ENCODE measurements at regions not wholly inside any gene's neighbourhood (a gene's known extent, or its start where the extent isn't known, plus 50 kb on each side); places are given as distances from the start of the nearest gene placed in this dataset.

- H3K23ac ChIP-seq (ENCODE audit: low read depth, low read length, poor library complexity) = no peak overlapping the region
- H3K4me3 ChIP-seq (ENCODE audit: low read length in 2 of 2) = no peak overlapping the region
- H2BK12ac ChIP-seq (ENCODE audit: low read length) = no peak overlapping the region
- H3K27ac ChIP-seq (replicated peaks; ENCODE audit: low read length) = no peak overlapping the region
- H2BK5ac ChIP-seq (ENCODE audit: low read length) = no peak overlapping the region
- no peak overlapping the region for H3K4me2 ChIP-seq (ENCODE audit: insufficient read depth, low read length, poor library complexity, severe bottlenecking)
- H4K91ac ChIP-seq (ENCODE audit: low read depth, low read length, poor library complexity) = no peak overlapping the region
- H3K14ac ChIP-seq (ENCODE audit: low read length) = no peak overlapping the region
- H3K27me3 ChIP-seq (ENCODE audit: control insufficient read depth in 3 of 3, insufficient read depth in 3 of 3, low read depth in 1 of 3, low read length in 3 of 3) = no peaks in the 10 kb centered on the region
- no peak overlapping the region for H2AK5ac ChIP-seq (ENCODE audit: low read depth, low read length)
- H3K9ac ChIP-seq (ENCODE audit: low read depth, low read length, poor library complexity) = no peak overlapping the region
- H2AFZ ChIP-seq (ENCODE audit: low read length) = no peak overlapping the region
- DNase-seq (ENCODE audit: low spot score) = no peak
- H3K18ac ChIP-seq (ENCODE audit: low read length) = no peak overlapping the region
- no peak overlapping the region for H2BK15ac ChIP-seq (ENCODE audit: low read length)
- no peak overlapping the region for H4K8ac ChIP-seq (ENCODE audit: low read depth, low read length)
- H3K4me1 ChIP-seq (ENCODE audit: control insufficient read depth in 2 of 2, insufficient read depth in 1 of 2, low read depth in 1 of 2, low read length in 2 of 2) = no peaks in the 10 kb centered on the region
- no peaks in the 10 kb centered on the region for H3K36me3 ChIP-seq (replicated peaks in 1 of 2; ENCODE audit: control insufficient read depth in 2 of 2, insufficient read depth in 2 of 2, low read length in 2 of 2)
- H3K4ac ChIP-seq (ENCODE audit: low read length) = no peak overlapping the region
- H3K9me3 ChIP-seq (replicated peaks in 1 of 2; ENCODE audit: control insufficient read depth in 2 of 2, insufficient read depth in 1 of 2, low read depth in 1 of 2, low read length in 2 of 2) = no peaks in the 10 kb centered on the region
- no peaks in the 10 kb centered on the region for H3K79me1 ChIP-seq (ENCODE audit: low read depth, low read length)
- H2BK120ac ChIP-seq (ENCODE audit: low read depth, low read length) = no peak overlapping the region
- no CpG with 5 or more reads among the region's 1 CpG for WGBS, 2 donors (ENCODE audit: extremely low coverage in 2 of 2, insufficient read length in 2 of 2, insufficient replicate concordance in 1 of 2)
Observed at GRCh38 chr11:110977661-110978060, 265.4 kb upstream of the ARHGAP20 start.

- no peak overlapping the region for H4K8ac ChIP-seq (ENCODE audit: low read depth, low read length)
- H2BK5ac ChIP-seq (ENCODE audit: low read length) = no peak overlapping the region
- no peak overlapping the region for H3K9ac ChIP-seq (ENCODE audit: low read depth, low read length, poor library complexity)
- H3K4me3 ChIP-seq (ENCODE audit: low read length in 2 of 2) = no peak overlapping the region
- H2AFZ ChIP-seq (ENCODE audit: low read length) = no peak overlapping the region
- no peak overlapping the region for H2AK5ac ChIP-seq (ENCODE audit: low read depth, low read length)
- H4K91ac ChIP-seq (ENCODE audit: low read depth, low read length, poor library complexity) = no peak overlapping the region
- H3K4me2 ChIP-seq (ENCODE audit: insufficient read depth, low read length, poor library complexity, severe bottlenecking) = no peak overlapping the region
- H3K27me3 ChIP-seq (ENCODE audit: control insufficient read depth in 3 of 3, insufficient read depth in 3 of 3, low read depth in 1 of 3, low read length in 3 of 3) = no peaks in the 10 kb centered on the region
- no peaks in the 10 kb centered on the region for H3K36me3 ChIP-seq (replicated peaks in 1 of 2; ENCODE audit: control insufficient read depth in 2 of 2, insufficient read depth in 2 of 2, low read length in 2 of 2)
- no CpG with 5 or more reads among the region's 2 CpGs for WGBS, 2 donors (ENCODE audit: extremely low coverage in 2 of 2, insufficient read length in 2 of 2, insufficient replicate concordance in 1 of 2)
- H3K4me1 ChIP-seq (ENCODE audit: control insufficient read depth in 2 of 2, insufficient read depth in 1 of 2, low read depth in 1 of 2, low read length in 2 of 2) = no peaks in the 10 kb centered on the region
- H3K79me1 ChIP-seq (ENCODE audit: low read depth, low read length) = no peaks in the 10 kb centered on the region
- no peak overlapping the region for H3K4ac ChIP-seq (ENCODE audit: low read length)
- no peak overlapping the region for H3K23ac ChIP-seq (ENCODE audit: low read depth, low read length, poor library complexity)
- H2BK12ac ChIP-seq (ENCODE audit: low read length) = no peak overlapping the region
- H3K18ac ChIP-seq (ENCODE audit: low read length) = no peak overlapping the region
- H3K27ac ChIP-seq (replicated peaks; ENCODE audit: low read length) = no peak overlapping the region
- H2BK120ac ChIP-seq (ENCODE audit: low read depth, low read length) = no peak overlapping the region
- H3K9me3 ChIP-seq (replicated peaks in 1 of 2; ENCODE audit: control insufficient read depth in 2 of 2, insufficient read depth in 1 of 2, low read depth in 1 of 2, low read length in 2 of 2) = no peaks in the 10 kb centered on the region
- no peak overlapping the region for H3K14ac ChIP-seq (ENCODE audit: low read length)
- no peak for DNase-seq (ENCODE audit: low spot score)
- no peak overlapping the region for H2BK15ac ChIP-seq (ENCODE audit: low read length)
Observed at GRCh38 chr11:110974731-110975130, 262.5 kb upstream of the ARHGAP20 start.

- no peak overlapping the region for H3K18ac ChIP-seq (ENCODE audit: low read length)
- no peak overlapping the region for H3K4me2 ChIP-seq (ENCODE audit: insufficient read depth, low read length, poor library complexity, severe bottlenecking)
- H2BK120ac ChIP-seq (ENCODE audit: low read depth, low read length) = no peak overlapping the region
- no peak overlapping the region for H3K14ac ChIP-seq (ENCODE audit: low read length)
- H2AK5ac ChIP-seq (ENCODE audit: low read depth, low read length) = no peak overlapping the region
- H3K23ac ChIP-seq (ENCODE audit: low read depth, low read length, poor library complexity) = no peak overlapping the region
- H2BK15ac ChIP-seq (ENCODE audit: low read length) = no peak overlapping the region
- no peaks in the 10 kb centered on the region for H3K79me1 ChIP-seq (ENCODE audit: low read depth, low read length)
- H4K8ac ChIP-seq (ENCODE audit: low read depth, low read length) = no peak overlapping the region
- no peak overlapping the region for H2BK12ac ChIP-seq (ENCODE audit: low read length)
- no peaks in the 10 kb centered on the region for H3K9me3 ChIP-seq (replicated peaks in 1 of 2; ENCODE audit: control insufficient read depth in 2 of 2, insufficient read depth in 1 of 2, low read depth in 1 of 2, low read length in 2 of 2)
- no peaks in the 10 kb centered on the region for H3K27me3 ChIP-seq (ENCODE audit: control insufficient read depth in 3 of 3, insufficient read depth in 3 of 3, low read depth in 1 of 3, low read length in 3 of 3)
- H2BK5ac ChIP-seq (ENCODE audit: low read length) = no peak overlapping the region
- no peak overlapping the region for H2AFZ ChIP-seq (ENCODE audit: low read length)
- no peak overlapping the region for H3K27ac ChIP-seq (replicated peaks; ENCODE audit: low read length)
- no peak overlapping the region for H3K9ac ChIP-seq (ENCODE audit: low read depth, low read length, poor library complexity)
- no peak overlapping the region for H4K91ac ChIP-seq (ENCODE audit: low read depth, low read length, poor library complexity)
- DNase-seq (ENCODE audit: low spot score) = no peak
- H3K4me3 ChIP-seq (ENCODE audit: low read length in 2 of 2) = no peak overlapping the region
- H3K4me1 ChIP-seq (ENCODE audit: control insufficient read depth in 2 of 2, insufficient read depth in 1 of 2, low read depth in 1 of 2, low read length in 2 of 2) = peaks cover 0 to 4% of the 10 kb centered on the region in 2 donors
- WGBS, 2 donors (ENCODE audit: extremely low coverage in 2 of 2, insufficient read length in 2 of 2, insufficient replicate concordance in 1 of 2) = no CpG with 5 or more reads among the region's 2 CpGs
- H3K4ac ChIP-seq (ENCODE audit: low read length) = no peak overlapping the region
- H3K36me3 ChIP-seq (replicated peaks in 1 of 2; ENCODE audit: control insufficient read depth in 2 of 2, insufficient read depth in 2 of 2, low read length in 2 of 2) = no peaks in the 10 kb centered on the region
Observed at GRCh38 chr11:110973401-110973980, 261.3 kb upstream of the ARHGAP20 start.

GRCh38 chr11:110972640-110973039 lies 260.4 kb upstream of the ARHGAP20 start:
- H3K14ac ChIP-seq (ENCODE audit: low read length) = no peak overlapping the region
- no peak overlapping the region for H2BK12ac ChIP-seq (ENCODE audit: low read length)
- H3K4me1 ChIP-seq (ENCODE audit: control insufficient read depth in 2 of 2, insufficient read depth in 1 of 2, low read depth in 1 of 2, low read length in 2 of 2) = peaks cover 0 to 4% of the 10 kb centered on the region in 2 donors
- no peak overlapping the region for H4K8ac ChIP-seq (ENCODE audit: low read depth, low read length)
- H2BK15ac ChIP-seq (ENCODE audit: low read length) = no peak overlapping the region
- no peaks in the 10 kb centered on the region for H3K9me3 ChIP-seq (replicated peaks in 1 of 2; ENCODE audit: control insufficient read depth in 2 of 2, insufficient read depth in 1 of 2, low read depth in 1 of 2, low read length in 2 of 2)
- no peak overlapping the region for H3K18ac ChIP-seq (ENCODE audit: low read length)
- no peak overlapping the region for H2AFZ ChIP-seq (ENCODE audit: low read length)
- no peak overlapping the region for H3K9ac ChIP-seq (ENCODE audit: low read depth, low read length, poor library complexity)
- no peak overlapping the region for H3K27ac ChIP-seq (replicated peaks; ENCODE audit: low read length)
- no peak for DNase-seq (ENCODE audit: low spot score)
- no peak overlapping the region for H2BK120ac ChIP-seq (ENCODE audit: low read depth, low read length)
- no peak overlapping the region for H4K91ac ChIP-seq (ENCODE audit: low read depth, low read length, poor library complexity)
- H3K36me3 ChIP-seq (replicated peaks in 1 of 2; ENCODE audit: control insufficient read depth in 2 of 2, insufficient read depth in 2 of 2, low read length in 2 of 2) = no peaks in the 10 kb centered on the region
- WGBS, 2 donors (ENCODE audit: extremely low coverage in 2 of 2, insufficient read length in 2 of 2, insufficient replicate concordance in 1 of 2) = no CpG with 5 or more reads among the region's 3 CpGs
- no peaks in the 10 kb centered on the region for H3K27me3 ChIP-seq (ENCODE audit: control insufficient read depth in 3 of 3, insufficient read depth in 3 of 3, low read depth in 1 of 3, low read length in 3 of 3)
- no peak overlapping the region for H3K4ac ChIP-seq (ENCODE audit: low read length)
- H3K4me2 ChIP-seq (ENCODE audit: insufficient read depth, low read length, poor library complexity, severe bottlenecking) = no peak overlapping the region
- no peak overlapping the region for H2BK5ac ChIP-seq (ENCODE audit: low read length)
- H3K23ac ChIP-seq (ENCODE audit: low read depth, low read length, poor library complexity) = no peak overlapping the region
- H3K4me3 ChIP-seq (ENCODE audit: low read length in 2 of 2) = no peak overlapping the region
- H2AK5ac ChIP-seq (ENCODE audit: low read depth, low read length) = no peak overlapping the region
- H3K79me1 ChIP-seq (ENCODE audit: low read depth, low read length) = no peaks in the 10 kb centered on the region

All from neuronal stem cell (in vitro differentiated cells).